HepG2 (cell line): ENCODE measurements at regions not wholly inside any gene's neighbourhood (a gene's known extent, or its start where the extent isn't known, plus 50 kb on each side); places are given as distances from the start of the nearest gene placed in this dataset.

Experiments used
- CTCF ChIP-seq: sonication (generic); formaldehyde crosslinking; IDR thresholded peaks from 2 replicates; pipeline ENCODE4 v1.5.0; 2020; ENCODE audit warnings: mild to moderate bottlenecking, missing genetic modification reagents, moderate library complexity
- FOSL1 ChIP-seq: sonication (generic); formaldehyde crosslinking; IDR thresholded peaks from 2 replicates; pipeline ENCODE4 v1.9.0; 2021; ENCODE audit warnings: missing genetic modification reagents, borderline replicate concordance
- GLMP ChIP-seq: sonication (generic); formaldehyde crosslinking; IDR thresholded peaks from 2 replicates; pipeline ENCODE4 v1.9.0; 2021; ENCODE audit warnings: missing genetic modification reagents, mild to moderate bottlenecking, borderline replicate concordance
- RNF2 ChIP-seq: fragments of 450-650 bp; conservative IDR thresholded peaks from 2 replicates; pipeline ENCODE4 v1.6.1; 2016; ENCODE audit warnings: low read depth
- SMARCE1 ChIP-seq: fragments of 450-650 bp; IDR thresholded peaks from 2 replicates; pipeline ENCODE4 v1.6.1; 2017; ENCODE audit warnings: borderline replicate concordance
- SNAI1 ChIP-seq: sonication (generic); formaldehyde crosslinking; IDR thresholded peaks from 2 replicates; pipeline ENCODE4 v1.5.0; 2020; ENCODE audit warnings: mild to moderate bottlenecking, missing genetic modification reagents, borderline replicate concordance
- SYNCRIP ChIP-seq: fragments of 200-400 bp; formaldehyde crosslinking; IDR thresholded peaks from 2 replicates; pipeline ENCODE4 v1.6.1; 2018; ENCODE audit warnings: mild to moderate bottlenecking, low read depth, low read length; ENCODE audit not compliant: insufficient read depth
- ZNF496 ChIP-seq: sonication (generic); formaldehyde crosslinking; IDR thresholded peaks from 2 replicates; pipeline ENCODE4 v1.8.1; 2023; ENCODE audit warnings: mild to moderate bottlenecking, moderate library complexity, missing genetic modification reagents; ENCODE audit not compliant: insufficient replicate concordance
- ZNF605 ChIP-seq: sonication (generic); formaldehyde crosslinking; IDR thresholded peaks from 2 replicates; pipeline ENCODE4 v1.8.0; 2022; ENCODE audit warnings: mild to moderate bottlenecking, missing genetic modification reagents
- TF ChIP-seq, protein P1 (sequence below), 2 experiments: sonication (generic) in 1 of 2; formaldehyde crosslinking in 1 of 2; IDR thresholded peaks; 2 replicates each; pipeline versions ENCODE4 v1.4.0 to v1.6.1; 2018 to 2020; ENCODE audit warnings: missing genetic modification reagents in 2 of 2, borderline replicate concordance in 1 of 2, low read depth in 1 of 2, mild to moderate bottlenecking in 1 of 2, missing biosample characterization in 1 of 2
- TF ChIP-seq, protein P2 (sequence below): sonication (generic); formaldehyde crosslinking; IDR thresholded peaks from 2 replicates; pipeline ENCODE4 v1.8.0; 2022; ENCODE audit warnings: missing genetic modification reagents, mild to moderate bottlenecking, moderate library complexity, borderline replicate concordance

DNA sequence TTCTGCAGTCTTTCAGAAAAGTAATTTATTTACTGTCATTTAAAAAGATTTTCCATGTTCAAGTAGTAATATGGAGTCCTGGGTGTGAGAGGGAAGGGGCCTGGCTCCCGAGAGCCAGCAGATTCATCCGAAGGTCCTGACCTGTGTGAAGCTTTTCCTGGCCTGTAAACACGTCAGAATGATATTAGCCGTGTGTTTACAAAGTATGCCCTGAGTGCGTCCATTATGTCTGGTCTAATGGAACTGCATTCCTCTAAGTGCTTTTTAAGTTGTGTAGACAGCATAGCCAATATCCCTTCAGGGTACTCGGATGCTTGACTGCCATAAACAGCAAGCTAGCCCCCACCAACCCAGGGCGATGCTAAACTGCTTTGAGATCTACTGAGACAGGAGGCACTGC is 495.2 kb downstream of the AGTPBP1 start:
- TF ChIP-seq CTCF (CRISPR knock-in tag) (no peak), RNF2 (no peak), ZNF605 (CRISPR knock-in tag) (no peak), ZNF496 (CRISPR knock-in tag) (no peak), GLMP (CRISPR knock-in tag) (no peak), SMARCE1 (no peak), FOSL1 (CRISPR knock-in tag) (no peak), SYNCRIP (no peak), SNAI1 (CRISPR knock-in tag) (no peak)
- TF ChIP-seq, protein P1, sequence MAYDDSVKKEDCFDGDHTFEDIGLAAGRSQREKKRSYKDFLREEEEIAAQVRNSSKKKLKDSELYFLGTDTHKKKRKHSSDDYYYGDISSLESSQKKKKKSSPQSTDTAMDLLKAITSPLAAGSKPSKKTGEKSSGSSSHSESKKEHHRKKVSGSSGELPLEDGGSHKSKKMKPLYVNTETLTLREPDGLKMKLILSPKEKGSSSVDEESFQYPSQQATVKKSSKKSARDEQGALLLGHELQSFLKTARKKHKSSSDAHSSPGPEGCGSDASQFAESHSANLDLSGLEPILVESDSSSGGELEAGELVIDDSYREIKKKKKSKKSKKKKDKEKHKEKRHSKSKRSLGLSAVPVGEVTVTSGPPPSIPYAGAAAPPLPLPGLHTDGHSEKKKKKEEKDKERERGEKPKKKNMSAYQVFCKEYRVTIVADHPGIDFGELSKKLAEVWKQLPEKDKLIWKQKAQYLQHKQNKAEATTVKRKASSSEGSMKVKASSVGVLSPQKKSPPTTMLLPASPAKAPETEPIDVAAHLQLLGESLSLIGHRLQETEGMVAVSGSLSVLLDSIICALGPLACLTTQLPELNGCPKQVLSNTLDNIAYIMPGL (CRISPR knock-in tag; IDR thresholded peaks at IDR 0.05; ENCODE audit: borderline replicate concordance in 1 of 2, low read depth in 1 of 2) = no peak
- TF ChIP-seq, protein P2, sequence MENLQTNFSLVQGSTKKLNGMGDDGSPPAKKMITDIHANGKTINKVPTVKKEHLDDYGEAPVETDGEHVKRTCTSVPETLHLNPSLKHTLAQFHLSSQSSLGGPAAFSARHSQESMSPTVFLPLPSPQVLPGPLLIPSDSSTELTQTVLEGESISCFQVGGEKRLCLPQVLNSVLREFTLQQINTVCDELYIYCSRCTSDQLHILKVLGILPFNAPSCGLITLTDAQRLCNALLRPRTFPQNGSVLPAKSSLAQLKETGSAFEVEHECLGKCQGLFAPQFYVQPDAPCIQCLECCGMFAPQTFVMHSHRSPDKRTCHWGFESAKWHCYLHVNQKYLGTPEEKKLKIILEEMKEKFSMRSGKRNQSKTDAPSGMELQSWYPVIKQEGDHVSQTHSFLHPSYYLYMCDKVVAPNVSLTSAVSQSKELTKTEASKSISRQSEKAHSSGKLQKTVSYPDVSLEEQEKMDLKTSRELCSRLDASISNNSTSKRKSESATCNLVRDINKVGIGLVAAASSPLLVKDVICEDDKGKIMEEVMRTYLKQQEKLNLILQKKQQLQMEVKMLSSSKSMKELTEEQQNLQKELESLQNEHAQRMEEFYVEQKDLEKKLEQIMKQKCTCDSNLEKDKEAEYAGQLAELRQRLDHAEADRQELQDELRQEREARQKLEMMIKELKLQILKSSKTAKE (CRISPR knock-in tag) = no peak
